Lung (tissue), 11 donors: ENCODE measurements at regions not wholly inside any gene's neighbourhood (a gene's known extent, or its start where the extent isn't known, plus 50 kb on each side); places are given as distances from the start of the nearest gene placed in this dataset.

Source experiments
- ATAC-seq: fragments of 200-7000 bp; cut with Tn5 transposase; one replicate; pipeline ENCODE4 v1.9.1; 2020; ENCODE audit warnings: moderate number of reproducible peaks; ENCODE audit not compliant: insufficient read depth, low FRiP score
- DNase-seq, 3 donors: peaks; one replicate each; pipeline ENCODE4 v3.0.0-alpha.2; 2013 to 2017
- H3K27ac ChIP-seq, 2 donors: one replicate each; pipeline ENCODE4 v1.5.1; 2013; ENCODE audit warnings: mild to moderate bottlenecking in 2 of 2, moderate library complexity in 2 of 2, control low read depth in 1 of 2, inconsistent platforms in 1 of 2, low read depth in 1 of 2, low read length in 1 of 2
- H3K27me3 ChIP-seq, 3 donors: one replicate each; pipeline ENCODE4 v1.5.1; 2013; ENCODE audit warnings: low read length in 2 of 3; ENCODE audit not compliant: control insufficient read depth in 3 of 3, insufficient read depth in 3 of 3
- H3K36me3 ChIP-seq, 4 donors: one replicate each; pipeline ENCODE4 v1.5.1; 2013; ENCODE audit warnings: low read length in 4 of 4, mild to moderate bottlenecking in 1 of 4, moderate library complexity in 1 of 4; ENCODE audit not compliant: control insufficient read depth in 4 of 4, insufficient read depth in 4 of 4
- H3K4me1 ChIP-seq, 5 donors: one replicate each; pipeline ENCODE4 v1.5.1; 2013; ENCODE audit warnings: low read length in 5 of 5, mild to moderate bottlenecking in 2 of 5, moderate library complexity in 1 of 5; ENCODE audit not compliant: control insufficient read depth in 5 of 5, insufficient read depth in 5 of 5
- H3K4me3 ChIP-seq: one replicate; pipeline ENCODE4 v1.5.1; 2013; ENCODE audit warnings: mild to moderate bottlenecking, control low read depth, moderate library complexity
- H3K9ac ChIP-seq, 2 donors: one replicate each; pipeline ENCODE4 v1.5.1; 2013; ENCODE audit warnings: low read length in 2 of 2, control low read depth in 1 of 2; ENCODE audit not compliant: insufficient read depth in 1 of 2
- H3K9me3 ChIP-seq, 4 donors: one replicate each; pipeline ENCODE4 v1.5.1; 2013; ENCODE audit warnings: low read length in 3 of 4, mild to moderate bottlenecking in 1 of 4, moderate library complexity in 1 of 4; ENCODE audit not compliant: control insufficient read depth in 4 of 4, insufficient read depth in 3 of 4
- CTCF ChIP-seq: IDR thresholded peaks from 2 replicates; pipeline ENCODE4 v1.5.1; 2012; ENCODE audit warnings: mild to moderate bottlenecking; ENCODE audit errors: control extremely low read depth, extremely low read depth
- WGBS, 2 donors: extraction: QIAGEN DNeasy Blood & Tissue Kit; methylation state at CpG; one replicate each; pipeline ENCODE4 v1.1.7; 2013; 5-methylcytosine and 5-hydroxymethylcytosine counted together
- donor health status: control.
- donor health status: control.
- donor health status: Bipolar disorder and iron deficiency.
- donor health status: healthy.
- donor health status: DM: yes; HTN: yes; CAD: no.

GRCh38 chr3:135352213-135352612 is 557.2 kb downstream of the EPHB1 start:
- no peak overlapping the region for H3K4me3 ChIP-seq
- TF ChIP-seq CTCF, result no peak
- H3K9ac ChIP-seq, result no peak overlapping the region
- H3K27me3 ChIP-seq, result no peaks in the 10 kb centered on the region
- no peak for DNase-seq
- WGBS, 2 donors, result 79 to 87% methylated on average over 8 of the region's 8 CpGs
- peaks cover 0 to 2% (median 0%) of the 10 kb centered on the region in 4 donors for H3K9me3 ChIP-seq
- H3K4me1 ChIP-seq, result no peaks in the 10 kb centered on the region
- no peak overlapping the region for H3K27ac ChIP-seq
- H3K36me3 ChIP-seq, result no peaks in the 10 kb centered on the region
- no peak for ATAC-seq

- Histone ChIP-seq H3K27ac (no peak overlapping the region), H3K27me3 (no peaks in the 10 kb centered on the region), H3K4me3 (no peak overlapping the region), H3K9me3 (peaks cover 0 to 1% (median 0%) of the 10 kb centered on the region in 4 donors), H3K9ac (no peak overlapping the region), H3K4me1 (no peaks in the 10 kb centered on the region), H3K36me3 (no peaks in the 10 kb centered on the region)
- WGBS, 2 donors, result 79 to 87% methylated on average over 3 of the region's 3 CpGs
- no peak for TF ChIP-seq CTCF
- ATAC-seq (no peak), DNase-seq (no peak)
These were observed 567.8 kb downstream of the EPHB1 start for GRCh38 chr3:135362889-135363288.

GRCh38 chr3:135364676-135365075 is 569.6 kb downstream of the EPHB1 start:
- H3K4me1 ChIP-seq, result no peaks in the 10 kb centered on the region
- H3K27ac ChIP-seq, result no peak overlapping the region
- no peak overlapping the region for H3K4me3 ChIP-seq
- no peaks in the 10 kb centered on the region for H3K36me3 ChIP-seq
- H3K9ac ChIP-seq, result no peak overlapping the region
- no peak for TF ChIP-seq CTCF
- ATAC-seq (no peak), DNase-seq (no peak)
- H3K9me3 ChIP-seq, result peaks cover 0 to 1% (median 0%) of the 10 kb centered on the region in 4 donors
- no peaks in the 10 kb centered on the region for H3K27me3 ChIP-seq

- DNase-seq (no peak), ATAC-seq (no peak)
- no peaks in the 10 kb centered on the region for H3K36me3 ChIP-seq
- WGBS, 2 donors, result 87 to 88% methylated on average over 3 of the region's 3 CpGs
- no peak for TF ChIP-seq CTCF
- no peak overlapping the region for H3K27ac ChIP-seq
- H3K4me1 ChIP-seq, result no peaks in the 10 kb centered on the region
- H3K4me3 ChIP-seq, result no peak overlapping the region
- no peak overlapping the region for H3K9ac ChIP-seq
- H3K27me3 ChIP-seq, result no peaks in the 10 kb centered on the region
- H3K9me3 ChIP-seq, result no peaks in the 10 kb centered on the region
These were observed 571.8 kb downstream of the EPHB1 start for GRCh38 chr3:135366816-135367215.
